ENCODE measurements at regions not wholly inside any gene's neighbourhood (a gene's known extent, or its start where the extent isn't known, plus 50 kb on each side); places are given as distances from the start of the nearest gene placed in this dataset.
A peak's percentile ranks its signal among the peaks of the same experiment; 100 is the strongest.

DNA sequence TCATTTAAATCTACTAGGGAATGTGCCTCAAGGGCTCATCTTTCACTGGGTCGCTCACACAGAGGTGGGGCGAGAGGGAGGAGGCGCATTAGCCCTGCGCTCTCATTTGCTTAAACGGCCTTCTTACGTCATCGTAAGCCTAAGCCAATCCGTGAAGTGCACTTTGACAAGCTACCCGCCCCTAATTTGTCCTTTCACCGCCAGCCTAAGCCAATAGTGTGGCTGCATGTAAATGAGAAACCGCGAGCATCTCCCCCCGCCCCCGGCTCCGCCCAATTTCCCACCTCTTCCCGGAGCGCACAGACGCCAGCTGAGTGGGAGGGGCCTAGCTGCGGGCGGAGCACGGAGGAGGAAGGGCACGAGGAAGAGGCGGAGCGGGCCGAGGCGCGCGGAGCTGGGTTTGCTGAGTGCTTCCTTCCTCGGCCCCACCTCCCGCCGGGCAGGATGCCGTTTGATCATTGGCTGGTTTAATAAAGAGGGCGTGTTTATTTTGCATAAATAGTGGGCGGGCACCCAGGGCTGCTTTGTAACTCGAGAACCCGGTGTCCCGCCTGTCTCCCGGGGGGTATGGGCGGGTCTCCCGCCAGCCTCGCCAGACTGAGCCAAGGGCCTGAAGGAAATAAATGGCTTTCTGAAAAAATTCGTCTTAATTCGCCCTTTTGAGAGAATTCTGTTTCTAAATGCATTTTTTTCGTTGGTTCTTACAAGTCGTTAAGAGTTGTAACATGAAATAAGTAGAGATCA, 289.6 kb upstream of the NFE2L3 start:
- peak; percentile 94 for DNase-seq (ENCODE audit: low spot score)

GRCh38 chr7:25863005-25863728, 288.8 kb upstream of the NFE2L3 start:
- DNase-seq (ENCODE audit: low spot score) = no peak

DNA sequence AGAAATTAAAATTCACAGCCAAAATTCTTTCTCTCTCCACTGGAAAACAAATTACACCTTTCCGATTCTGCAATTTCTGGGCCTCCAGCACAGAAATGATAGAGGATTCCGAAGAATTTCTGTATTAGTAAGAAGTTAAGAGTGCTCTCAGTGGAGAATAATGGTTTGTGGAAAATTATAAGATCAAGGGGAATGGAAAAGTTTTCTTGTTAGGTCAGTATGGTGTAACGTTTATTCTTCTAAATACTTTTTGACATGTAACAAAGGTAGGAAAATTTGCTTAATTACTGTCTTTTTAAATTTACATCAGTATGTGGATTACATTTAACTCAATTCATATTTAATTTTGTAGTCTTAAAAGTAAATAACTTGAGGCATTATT, 288.3 kb upstream of the NFE2L3 start:
- DNase-seq (ENCODE audit: low spot score) = no peak

DNA sequence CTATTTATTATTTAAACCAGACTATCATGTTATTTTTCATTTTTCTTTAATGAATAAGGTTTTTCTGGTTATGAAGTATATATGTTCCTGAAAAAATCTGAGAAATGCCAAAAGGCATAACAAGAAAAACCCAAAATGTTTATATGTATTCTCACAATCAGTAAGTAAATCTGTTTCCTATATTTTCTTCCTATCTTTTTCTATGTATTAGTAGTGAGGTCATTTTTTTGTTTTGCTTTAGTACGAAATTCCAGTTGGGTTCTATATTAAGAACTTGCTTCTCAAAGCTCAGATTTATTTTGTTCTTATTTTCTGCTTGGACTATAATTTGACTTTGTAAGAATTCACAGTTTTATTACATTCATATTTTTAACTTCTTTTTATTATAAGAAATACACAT, 287.5 kb upstream of the NFE2L3 start:
- no peak for DNase-seq (ENCODE audit: low spot score)

DNA sequence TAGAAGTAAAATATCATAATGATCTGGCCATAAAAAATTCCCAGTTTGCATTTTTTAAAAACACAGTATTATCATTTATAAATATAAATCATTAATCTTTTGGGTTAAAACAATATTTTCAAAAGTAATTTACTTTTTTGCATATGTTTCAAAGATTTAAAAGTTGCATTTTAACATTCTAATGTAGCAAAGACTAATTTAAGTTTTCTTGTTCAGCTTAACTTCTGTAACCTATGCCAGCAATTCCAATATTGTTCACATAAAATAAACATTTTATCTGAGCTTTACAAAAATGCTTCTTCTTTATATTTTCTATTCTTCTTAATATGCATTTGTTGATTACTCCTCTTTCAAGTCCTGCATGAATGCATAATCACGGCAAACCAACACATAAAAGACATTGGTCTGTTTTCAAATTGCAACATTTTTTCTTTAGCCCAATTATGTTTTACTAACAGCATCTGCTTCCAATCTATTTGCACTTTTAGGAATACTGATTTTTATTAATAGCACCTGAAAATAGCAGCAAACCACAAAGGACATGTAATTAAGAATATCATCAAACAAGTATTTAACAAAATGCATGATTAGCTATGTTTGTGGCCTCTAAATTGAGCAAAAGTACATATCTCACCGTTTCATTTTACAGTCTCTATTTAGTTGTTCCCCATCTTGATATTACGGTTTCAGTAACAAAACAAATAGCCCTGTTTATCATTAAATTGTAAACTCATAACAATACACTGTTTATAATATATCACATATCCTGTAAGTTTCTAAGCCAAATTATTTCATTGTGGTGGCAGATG, 286.9 kb upstream of the NFE2L3 start:
- DNase-seq (ENCODE audit: low spot score) = no peak

GRCh38 chr7:25868509-25868908, 283.5 kb upstream of the NFE2L3 start:
- DNase-seq (ENCODE audit: low spot score) = no peak

- DNase-seq (ENCODE audit: low spot score) = no peak
Observed at GRCh38 chr7:25870574-25870973, 281.4 kb upstream of the NFE2L3 start.

DNA sequence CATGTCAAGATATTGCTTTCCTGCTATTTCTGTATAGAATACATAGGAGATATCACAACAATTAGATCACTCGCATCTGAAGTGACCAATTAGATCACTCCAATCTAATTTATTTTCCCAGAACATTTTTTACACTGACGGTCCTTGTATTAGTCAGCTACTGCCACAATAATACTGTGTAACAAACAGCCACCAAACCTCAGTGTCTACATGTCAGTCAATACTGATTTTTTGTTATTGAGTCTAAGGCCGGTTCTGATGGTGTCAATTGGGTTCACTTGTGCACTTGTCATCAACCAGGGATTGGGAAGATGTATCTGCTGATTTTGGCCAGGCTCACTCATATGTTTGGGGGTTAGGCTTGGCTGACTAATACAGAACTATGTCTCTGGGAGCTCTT, 275.9 kb upstream of the NFE2L3 start:
- no peak for DNase-seq (ENCODE audit: low spot score)

DNA sequence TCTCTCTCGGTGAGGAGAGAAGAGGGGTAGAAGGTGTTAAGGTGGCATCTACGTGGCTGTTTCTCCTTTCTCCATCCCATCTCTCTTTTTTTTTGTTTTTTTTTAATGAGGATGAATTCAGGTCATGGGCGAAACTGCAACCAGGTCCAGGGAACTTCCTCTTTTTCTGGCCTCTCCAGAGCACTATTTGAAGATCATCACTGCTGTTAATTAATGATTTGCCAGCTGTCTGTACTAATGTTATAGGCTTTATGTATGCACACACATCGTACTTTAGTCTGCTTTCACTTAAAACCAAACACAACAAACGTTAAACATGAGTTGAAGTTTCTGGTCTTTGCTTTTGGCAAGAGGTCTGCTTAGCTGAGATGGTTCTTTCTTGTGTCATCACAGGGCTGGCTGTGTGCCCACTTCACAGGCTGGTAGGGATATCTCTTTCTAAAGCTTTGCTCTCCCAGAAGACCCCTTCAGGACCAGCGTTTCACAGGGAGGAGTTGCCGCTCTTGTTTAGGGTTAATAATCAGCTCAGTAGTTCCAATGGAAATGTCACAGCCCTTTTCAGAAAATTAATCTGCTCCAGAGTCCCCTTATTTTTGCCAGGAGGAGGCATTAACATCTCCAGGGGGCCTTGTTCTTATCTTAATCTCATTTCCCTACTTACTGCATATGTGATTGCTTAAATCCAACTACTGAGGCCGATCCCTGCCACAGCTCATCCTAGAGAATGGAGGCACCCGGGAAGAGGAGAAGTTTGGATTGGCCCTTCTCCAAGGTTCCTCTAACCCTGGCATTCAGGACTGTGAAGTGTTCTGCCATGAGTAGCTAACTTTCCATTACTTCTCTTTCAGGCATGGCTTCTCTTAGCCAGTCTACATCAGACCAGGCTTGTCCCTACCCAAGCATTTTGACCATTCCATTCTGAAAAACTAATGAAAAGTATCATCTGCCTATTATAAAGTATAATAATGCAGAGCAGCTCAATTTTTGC, 273.9 kb upstream of the NFE2L3 start:
- no peak for DNase-seq (ENCODE audit: low spot score)

DNA sequence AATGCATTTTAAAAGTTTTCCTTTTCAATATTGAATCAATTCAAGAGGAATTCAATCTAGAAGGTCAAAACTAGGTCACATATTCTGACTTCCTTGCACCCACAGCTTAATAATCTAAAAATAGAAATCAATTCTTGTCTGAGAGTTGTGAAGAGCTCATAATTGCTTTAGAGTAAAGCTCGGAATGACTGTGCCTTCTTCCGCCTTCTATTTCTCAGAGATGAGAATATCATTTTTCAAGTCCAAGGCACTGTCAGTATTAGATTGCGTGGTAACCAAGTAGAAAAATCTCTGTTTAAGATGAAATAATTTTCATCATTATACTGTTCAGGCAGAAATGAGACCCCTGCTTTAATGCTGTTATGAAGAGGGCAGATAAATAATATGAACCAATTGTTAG, 272.2 kb upstream of the NFE2L3 start:
- DNase-seq (ENCODE audit: low spot score) = no peak

- DNase-seq (ENCODE audit: low spot score) = no peak
Observed at GRCh38 chr7:25881317-25882037, 270.5 kb upstream of the NFE2L3 start.

DNA sequence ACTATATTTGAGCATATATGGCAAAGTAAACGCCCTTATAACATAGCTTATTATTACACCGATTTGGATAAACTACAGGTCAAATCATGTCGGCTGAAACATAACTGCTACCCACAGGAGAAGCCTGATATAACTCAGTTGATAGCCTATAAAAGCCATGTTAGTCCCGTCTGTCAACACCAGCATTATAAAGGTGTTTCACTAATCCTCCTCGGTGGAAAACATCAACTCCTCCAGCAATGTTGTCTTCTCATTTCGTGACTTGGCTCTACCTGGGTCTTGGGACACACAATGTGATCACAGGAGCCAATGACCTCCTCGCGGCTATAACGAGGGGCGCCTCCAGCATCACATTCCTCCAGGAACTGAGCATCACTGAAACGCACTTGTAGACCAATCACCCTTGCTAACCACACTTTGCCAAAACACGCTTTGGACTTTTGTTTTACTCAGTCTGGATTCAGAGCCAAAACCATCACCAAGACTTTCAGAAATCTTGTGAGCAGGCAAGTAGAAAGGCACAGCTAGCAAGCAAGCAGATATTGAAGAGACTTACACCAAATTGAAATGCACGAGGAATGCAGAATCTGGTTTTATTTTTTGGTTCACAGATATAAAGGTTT, 269.7 kb upstream of the NFE2L3 start:
- no peak for DNase-seq (ENCODE audit: low spot score)

DNA sequence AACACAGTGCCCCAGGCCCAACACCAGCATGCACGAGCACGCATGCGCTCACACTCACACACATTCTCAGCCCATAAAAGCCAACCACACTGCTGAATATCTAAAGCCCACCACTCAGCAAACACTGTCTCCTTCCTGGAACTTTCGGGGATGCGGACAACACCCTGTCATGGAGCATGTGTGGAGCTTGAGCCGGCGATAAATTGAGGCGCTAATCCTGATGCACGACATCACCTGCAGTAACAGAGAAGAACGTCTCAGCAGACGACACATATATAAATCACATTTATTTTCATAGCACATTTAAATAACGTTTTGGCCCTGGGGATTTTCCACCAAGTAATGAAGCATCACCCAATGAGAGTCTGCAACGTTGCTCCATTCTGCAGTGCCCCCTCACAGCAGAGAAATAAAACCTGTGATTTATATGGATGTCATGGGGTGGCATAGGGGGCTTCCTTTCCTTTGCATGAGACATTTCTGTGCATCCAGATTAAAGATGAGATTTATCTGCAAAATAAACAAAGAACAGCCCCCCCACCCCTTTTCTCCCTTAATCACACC, 267.7 kb upstream of the NFE2L3 start:
- DNase-seq (ENCODE audit: low spot score) = no peak

- no peak for DNase-seq (ENCODE audit: low spot score)
Observed at GRCh38 chr7:25885057-25885576, 266.9 kb upstream of the NFE2L3 start.

DNA sequence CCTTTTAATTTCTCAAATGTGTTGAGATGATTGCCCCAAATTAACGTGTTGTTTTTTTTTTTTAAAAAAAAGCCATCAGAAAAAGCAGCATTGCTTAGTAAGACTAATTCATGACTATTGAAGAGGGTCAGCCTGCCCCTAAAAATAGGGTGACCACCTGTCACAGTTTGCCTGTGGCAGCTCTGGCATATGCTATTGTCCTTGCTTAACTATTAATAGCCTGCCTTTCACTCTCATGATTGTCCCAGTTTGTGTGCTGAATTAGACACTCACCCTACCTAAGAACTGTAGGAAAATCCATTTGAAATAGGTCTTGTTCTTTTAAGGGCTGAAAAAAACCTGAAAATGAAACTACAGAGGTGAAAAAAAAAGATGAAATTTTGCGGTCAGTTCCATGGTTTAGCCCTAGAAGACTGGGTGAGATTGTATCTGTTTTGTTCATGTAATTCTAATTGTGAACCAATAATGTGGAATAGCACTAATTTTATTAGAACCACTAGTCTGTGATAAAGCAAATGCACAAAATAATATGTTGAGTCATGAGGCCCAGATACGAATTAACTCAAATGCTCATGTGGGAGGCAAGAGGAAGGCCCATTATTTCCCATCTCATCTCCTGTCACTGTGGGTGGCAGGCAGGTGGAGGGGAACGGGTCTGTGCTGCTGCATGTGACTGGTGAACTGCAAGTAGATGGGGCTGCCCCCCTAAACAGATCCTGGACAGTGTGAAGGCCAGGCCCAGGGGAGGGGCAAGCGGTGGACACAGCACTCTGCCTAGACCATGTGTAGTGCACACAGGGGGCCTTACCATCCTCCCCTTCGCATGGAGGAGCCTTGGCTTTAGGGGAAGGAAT, 265.4 kb upstream of the NFE2L3 start:
- no peak for DNase-seq (ENCODE audit: low spot score)

- DNase-seq (ENCODE audit: low spot score) = no peak
Observed at GRCh38 chr7:25887266-25887665, 264.7 kb upstream of the NFE2L3 start.

DNA sequence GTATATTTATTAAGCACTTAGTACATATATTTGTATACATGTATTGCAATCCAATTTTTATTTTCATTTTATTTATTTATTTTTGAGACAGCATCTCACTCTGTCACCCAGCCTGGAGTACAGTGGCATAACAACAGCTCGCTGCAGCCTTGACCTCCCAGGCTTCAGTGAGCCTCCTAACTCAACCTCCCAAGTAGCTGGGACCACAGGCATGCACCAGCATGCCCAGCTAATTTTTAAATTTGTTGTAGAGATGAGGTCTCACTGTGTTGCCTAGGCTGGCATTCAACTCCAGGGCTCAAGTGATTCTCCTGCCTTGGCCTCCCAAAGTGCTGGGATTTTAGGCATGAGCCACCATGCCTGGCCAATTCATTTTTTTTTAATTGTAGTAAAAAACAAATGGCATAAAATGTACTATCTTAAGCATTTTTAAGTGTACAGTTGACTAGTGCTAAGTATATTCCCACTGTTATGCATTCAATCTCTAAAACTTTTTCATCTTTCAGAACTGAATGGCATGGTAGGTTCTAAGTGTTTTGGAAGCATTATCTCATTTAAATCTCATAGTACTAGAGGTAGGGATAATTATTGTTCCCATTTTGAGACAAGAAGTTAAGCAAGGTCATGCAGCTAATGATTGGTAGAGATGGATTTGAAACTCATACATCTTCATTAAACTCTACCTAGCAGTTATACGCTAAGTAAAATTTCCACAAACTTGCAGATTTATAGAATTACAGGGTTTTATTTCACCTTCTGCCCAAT, 264.0 kb upstream of the NFE2L3 start:
- no peak for DNase-seq (ENCODE audit: low spot score)

DNA sequence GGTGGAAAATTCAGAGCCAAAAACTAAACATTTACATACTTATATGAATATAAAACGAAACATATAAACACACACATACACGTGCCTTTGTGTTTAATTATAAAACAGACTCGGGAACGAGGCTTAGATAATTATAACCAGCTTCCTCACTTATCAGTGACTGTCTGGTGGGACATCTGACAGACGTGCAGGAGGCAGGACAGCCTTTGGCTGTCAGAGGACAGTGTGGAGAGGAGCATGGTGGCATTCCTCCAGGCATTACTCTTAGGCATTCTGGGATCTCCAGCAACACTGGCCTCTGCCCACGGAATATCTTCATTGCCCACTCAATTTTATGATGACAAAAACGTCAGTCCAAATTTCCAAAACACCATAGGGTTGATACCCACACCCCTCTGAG, 262.2 kb upstream of the NFE2L3 start:
- DNase-seq (ENCODE audit: low spot score) = no peak

All from germinal center (tissue), 1 donor.